MM.1S (cell line): ENCODE measurements at regions not wholly inside any gene's neighbourhood (a gene's known extent, or its start where the extent isn't known, plus 50 kb on each side); places are given as distances from the start of the nearest gene placed in this dataset.
"Not testable (repeated sequence)": the region's sequence is repeated elsewhere in the genome, so short reads cannot be mapped to it uniquely, and the experiment has no call there.

ENCODE experiments used
- DNase-seq: peaks from one replicate; pipeline ENCODE4 v3.0.0-alpha.2; 2015
- H2AFZ ChIP-seq: fragments of 300-600 bp; sonication (generic); 2 replicates; pipeline ENCODE4 v1.6.0; 2016; ENCODE audit warnings: antibody characterized with exemption, low read length
- H3F3A ChIP-seq: fragments of 300-600 bp; sonication (generic); 2 replicates; pipeline ENCODE4 v1.6.1; 2016; ENCODE audit warnings: mild to moderate bottlenecking, antibody characterized with exemption, low read length, moderate library complexity, mixed read lengths; ENCODE audit not compliant: insufficient read depth
- H3K27ac ChIP-seq: fragments of 300-600 bp; sonication (generic); 2 replicates; pipeline ENCODE4 v1.5.1; 2016; ENCODE audit warnings: mild to moderate bottlenecking, low read length
- H3K27me3 ChIP-seq: fragments of 300-600 bp; sonication (generic); replicated peaks from 2 replicates; pipeline ENCODE4 v1.6.0; 2016; ENCODE audit warnings: low read length; ENCODE audit not compliant: insufficient read depth
- H3K36me3 ChIP-seq: fragments of 300-600 bp; sonication (generic); replicated peaks from 2 replicates; pipeline ENCODE4 v1.6.1; 2016; ENCODE audit warnings: mild to moderate bottlenecking, low read length, mixed read lengths; ENCODE audit not compliant: insufficient read depth
- H3K4me1 ChIP-seq: fragments of 300-600 bp; sonication (generic); 2 replicates; pipeline ENCODE4 v1.6.1; 2016; ENCODE audit warnings: low read length, mixed read lengths
- H3K4me2 ChIP-seq: fragments of 300-600 bp; sonication (generic); 2 replicates; pipeline ENCODE4 v1.6.0; 2016; ENCODE audit warnings: low read depth, low read length
- H3K4me3 ChIP-seq: fragments of 300-600 bp; sonication (generic); 2 replicates; pipeline ENCODE4 v1.5.1; 2016; ENCODE audit warnings: low read length, mixed read lengths
- H3K79me2 ChIP-seq: fragments of 300-600 bp; sonication (generic); 2 replicates; pipeline ENCODE4 v1.6.1; 2016; ENCODE audit warnings: mixed run types, low read length, mixed read lengths
- H3K9ac ChIP-seq: fragments of 300-600 bp; sonication (generic); 2 replicates; pipeline ENCODE4 v1.6.1; 2016; ENCODE audit warnings: low read length, mixed read lengths
- H3K9me2 ChIP-seq: fragments of 300-600 bp; sonication (generic); replicated peaks from 2 replicates; pipeline ENCODE4 v1.6.1; 2016; ENCODE audit warnings: mild to moderate bottlenecking, low read length, mixed read lengths; ENCODE audit not compliant: insufficient read depth
- H3K9me3 ChIP-seq: fragments of 300-600 bp; sonication (generic); replicated peaks from 2 replicates; pipeline ENCODE4 v1.6.1; 2016; ENCODE audit warnings: mild to moderate bottlenecking, low read length, mixed read lengths; ENCODE audit not compliant: insufficient read depth
- H4K20me1 ChIP-seq: fragments of 300-600 bp; sonication (generic); 2 replicates; pipeline ENCODE4 v1.6.1; 2016; ENCODE audit warnings: mild to moderate bottlenecking, low read length, moderate library complexity, mixed read lengths; ENCODE audit not compliant: insufficient read depth
- EZH2 ChIP-seq: fragments of 300-600 bp; sonication (generic); optimal IDR thresholded peaks from 2 replicates; pipeline ENCODE3; 2017; ENCODE audit warnings: low read depth, mild to moderate bottlenecking, antibody characterized with exemption, low read length, mixed read lengths
- EZH2phosphoT487 ChIP-seq: fragments of 300-600 bp; sonication (generic); IDR thresholded peaks from 2 replicates; pipeline ENCODE4 v1.6.1; 2018; ENCODE audit warnings: antibody characterized with exemption, low read length
- TF ChIP-seq, protein P1 (sequence below): fragments of 300-600 bp; sonication (generic); IDR thresholded peaks from 2 replicates; pipeline ENCODE4 v1.5.1; 2016; ENCODE audit warnings: antibody characterized with exemption, low read length, mixed read lengths

GRCh38 chr13:83117046-83117445 lies 765.2 kb downstream of the SLITRK1 start:
- Histone ChIP-seq H3K27ac (no peak overlapping the region), H3K27me3 (no peaks in the 10 kb centered on the region), H2AFZ (no peak overlapping the region), H3K9me3 (no peaks in the 10 kb centered on the region), H3F3A (no peaks in the 10 kb centered on the region), H3K4me1 (no peaks in the 10 kb centered on the region), H4K20me1 (no peaks in the 10 kb centered on the region), H3K4me3 (no peak overlapping the region), H3K9me2 (no peaks in the 10 kb centered on the region), H3K36me3 (no peaks in the 10 kb centered on the region), H3K4me2 (no peak overlapping the region), H3K9ac (no peak overlapping the region), H3K79me2 (no peaks in the 10 kb centered on the region)
- DNase-seq, result no peak
- TF ChIP-seq EZH2 (no peak), EZH2phosphoT487 (no peak)
- TF ChIP-seq, protein P1, sequence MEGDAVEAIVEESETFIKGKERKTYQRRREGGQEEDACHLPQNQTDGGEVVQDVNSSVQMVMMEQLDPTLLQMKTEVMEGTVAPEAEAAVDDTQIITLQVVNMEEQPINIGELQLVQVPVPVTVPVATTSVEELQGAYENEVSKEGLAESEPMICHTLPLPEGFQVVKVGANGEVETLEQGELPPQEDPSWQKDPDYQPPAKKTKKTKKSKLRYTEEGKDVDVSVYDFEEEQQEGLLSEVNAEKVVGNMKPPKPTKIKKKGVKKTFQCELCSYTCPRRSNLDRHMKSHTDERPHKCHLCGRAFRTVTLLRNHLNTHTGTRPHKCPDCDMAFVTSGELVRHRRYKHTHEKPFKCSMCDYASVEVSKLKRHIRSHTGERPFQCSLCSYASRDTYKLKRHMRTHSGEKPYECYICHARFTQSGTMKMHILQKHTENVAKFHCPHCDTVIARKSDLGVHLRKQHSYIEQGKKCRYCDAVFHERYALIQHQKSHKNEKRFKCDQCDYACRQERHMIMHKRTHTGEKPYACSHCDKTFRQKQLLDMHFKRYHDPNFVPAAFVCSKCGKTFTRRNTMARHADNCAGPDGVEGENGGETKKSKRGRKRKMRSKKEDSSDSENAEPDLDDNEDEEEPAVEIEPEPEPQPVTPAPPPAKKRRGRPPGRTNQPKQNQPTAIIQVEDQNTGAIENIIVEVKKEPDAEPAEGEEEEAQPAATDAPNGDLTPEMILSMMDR, result no peak

GRCh38 chr13:83101574-83102247 lies 780.6 kb downstream of the SLITRK1 start:
- not testable (repeated sequence) for H3K27me3 ChIP-seq, H3F3A ChIP-seq, H3K27ac ChIP-seq, H3K4me3 ChIP-seq, DNase-seq, H3K4me2 ChIP-seq, H3K4me1 ChIP-seq, H3K9me3 ChIP-seq, H3K9ac ChIP-seq, H3K79me2 ChIP-seq, H2AFZ ChIP-seq, H4K20me1 ChIP-seq, H3K36me3 ChIP-seq, H3K9me2 ChIP-seq

DNA sequence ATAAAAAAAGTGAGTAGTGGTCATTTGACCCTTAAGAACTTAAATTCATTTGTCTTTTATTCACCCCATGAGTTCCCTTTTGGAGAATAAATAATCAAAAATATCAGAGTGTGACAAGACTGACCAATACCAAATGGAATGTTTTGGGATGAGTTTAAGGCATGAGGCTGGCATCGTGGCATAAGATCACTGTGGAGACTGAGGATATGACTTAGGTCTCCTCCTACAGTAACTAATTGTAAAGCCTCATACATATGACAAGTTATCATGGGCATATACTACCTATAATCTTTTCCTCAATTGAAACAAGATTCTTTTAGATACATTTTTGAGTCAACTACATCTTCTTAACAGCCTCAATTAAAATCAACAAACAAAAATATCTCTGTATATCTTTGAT lies 782.0 kb downstream of the SLITRK1 start:
- H3K4me2 ChIP-seq, result no peak overlapping the region
- no peaks in the 10 kb centered on the region for H3F3A ChIP-seq
- no peaks in the 10 kb centered on the region for H3K4me1 ChIP-seq
- no peak overlapping the region for H3K27ac ChIP-seq
- no peaks in the 10 kb centered on the region for H3K9me2 ChIP-seq
- H4K20me1 ChIP-seq, result no peaks in the 10 kb centered on the region
- H3K9ac ChIP-seq, result no peak overlapping the region
- no peaks in the 10 kb centered on the region for H3K36me3 ChIP-seq
- no peak overlapping the region for H2AFZ ChIP-seq
- no peaks in the 10 kb centered on the region for H3K27me3 ChIP-seq
- H3K4me3 ChIP-seq, result no peak overlapping the region
- H3K79me2 ChIP-seq, result no peaks in the 10 kb centered on the region
- H3K9me3 ChIP-seq, result no peaks in the 10 kb centered on the region
- TF ChIP-seq EZH2phosphoT487, result no peak
- TF ChIP-seq, protein P1, result no peak
- no peak for TF ChIP-seq EZH2
- no peak for DNase-seq

GRCh38 chr13:83088858-83089257 lies 793.4 kb downstream of the SLITRK1 start:
- no peaks in the 10 kb centered on the region for H3K4me1 ChIP-seq
- H3F3A ChIP-seq, result no peaks in the 10 kb centered on the region
- no peaks in the 10 kb centered on the region for H3K9me2 ChIP-seq
- H3K79me2 ChIP-seq, result no peaks in the 10 kb centered on the region
- H3K27ac ChIP-seq, result no peak overlapping the region
- H3K9ac ChIP-seq, result no peak overlapping the region
- no peaks in the 10 kb centered on the region for H3K27me3 ChIP-seq
- no peaks in the 10 kb centered on the region for H4K20me1 ChIP-seq
- no peak overlapping the region for H2AFZ ChIP-seq
- no peak for DNase-seq
- H3K4me3 ChIP-seq, result no peak overlapping the region
- H3K9me3 ChIP-seq, result no peaks in the 10 kb centered on the region
- no peaks in the 10 kb centered on the region for H3K36me3 ChIP-seq
- TF ChIP-seq EZH2phosphoT487 (no peak), EZH2 (no peak)
- TF ChIP-seq, protein P1, result no peak
- H3K4me2 ChIP-seq, result no peak overlapping the region
